ENCODE measurements at regions not wholly inside any gene's neighbourhood (a gene's known extent, or its start where the extent isn't known, plus 50 kb on each side); places are given as distances from the start of the nearest gene placed in this dataset.

- TF ChIP-seq SUZ12 (IDR thresholded peaks at IDR 0.05; ENCODE audit: extremely low read depth, insufficient read depth, insufficient read length) (no peak), ZNF274 (IDR thresholded peaks at IDR 0.05; ENCODE audit: low read depth, low read length) (no peak)
Observed at GRCh38 chr3:23709987-23710386, 95.8 kb upstream of the UBE2E1 start.

Measured in NT2/D1 (cell line).